ENCODE measurements at regions not wholly inside any gene's neighbourhood (a gene's known extent, or its start where the extent isn't known, plus 50 kb on each side); places are given as distances from the start of the nearest gene placed in this dataset.
"Not testable (repeated sequence)": the region's sequence is repeated elsewhere in the genome, so short reads cannot be mapped to it uniquely, and the experiment has no call there.

DNA sequence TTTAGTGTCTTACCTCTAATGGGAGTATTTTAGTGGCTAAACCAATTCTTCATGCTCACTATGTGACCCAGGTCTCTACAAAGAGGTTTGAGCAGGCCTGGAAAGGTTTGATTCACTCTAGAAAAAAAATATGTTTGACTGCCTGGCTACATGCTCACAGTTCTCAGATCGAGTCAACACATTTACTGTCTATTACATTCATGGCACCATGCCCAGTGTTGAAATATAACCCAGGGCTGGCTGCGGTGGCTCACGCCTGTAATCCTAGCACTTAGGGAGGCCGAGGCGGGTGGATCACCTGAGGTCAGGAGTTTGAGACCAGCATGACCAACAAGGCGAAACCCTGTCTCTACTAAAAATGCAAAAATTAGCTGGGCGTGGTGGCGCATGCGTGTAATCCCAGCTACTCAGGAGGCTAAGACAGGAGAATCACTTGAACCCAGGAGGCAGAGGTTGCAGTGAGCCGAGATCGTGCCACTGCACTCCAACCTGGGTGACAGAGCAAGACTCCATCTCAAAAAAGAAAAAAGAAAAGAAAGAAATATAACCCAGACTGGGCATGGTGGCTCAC lies 543.8 kb downstream of the HAPSTR1 start:
- DNase-seq (ENCODE audit: low read depth in 3 of 3) = not testable (repeated sequence)

DNA sequence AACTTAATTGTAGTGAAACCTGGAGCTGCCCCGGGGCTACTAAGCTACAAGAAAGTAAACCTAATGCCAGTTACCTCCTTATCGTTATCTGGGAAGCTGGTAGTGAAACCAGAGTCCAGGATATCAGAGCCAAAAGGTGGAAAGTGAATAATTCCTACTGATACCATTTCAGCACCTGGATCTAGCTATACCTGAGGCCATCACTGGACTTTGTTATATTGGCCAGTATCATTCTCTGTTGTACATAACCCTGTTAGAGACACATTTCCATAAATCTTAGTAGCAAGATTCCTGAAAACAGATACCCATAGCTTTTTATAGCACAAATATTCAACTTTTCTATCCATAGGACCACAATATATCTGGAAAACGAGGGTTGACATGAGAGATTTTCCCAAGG lies 538.0 kb downstream of the GRIN2A start:
- DNase-seq (ENCODE audit: low read depth in 3 of 3) = no peak

DNA sequence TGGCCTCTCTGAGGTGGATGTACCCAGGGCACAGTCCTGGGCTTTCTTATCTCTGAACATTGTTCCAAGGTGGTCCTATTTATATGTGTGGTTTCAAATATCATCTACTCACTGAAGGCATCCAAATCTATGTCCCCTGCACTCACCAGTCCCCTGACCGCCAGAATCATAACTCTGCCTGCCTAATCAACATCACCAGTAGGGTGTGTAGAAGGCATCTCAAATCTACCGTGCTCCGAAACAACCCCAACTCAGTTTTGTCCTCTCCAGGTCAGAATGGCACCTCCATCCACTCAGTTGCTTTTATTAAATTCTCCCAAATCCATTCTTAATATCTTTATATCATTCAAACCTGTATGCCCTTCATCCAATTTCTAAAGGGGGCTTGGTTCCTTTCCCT lies 536.3 kb downstream of the GRIN2A start:
- no peak for DNase-seq (ENCODE audit: low read depth in 3 of 3)

DNA sequence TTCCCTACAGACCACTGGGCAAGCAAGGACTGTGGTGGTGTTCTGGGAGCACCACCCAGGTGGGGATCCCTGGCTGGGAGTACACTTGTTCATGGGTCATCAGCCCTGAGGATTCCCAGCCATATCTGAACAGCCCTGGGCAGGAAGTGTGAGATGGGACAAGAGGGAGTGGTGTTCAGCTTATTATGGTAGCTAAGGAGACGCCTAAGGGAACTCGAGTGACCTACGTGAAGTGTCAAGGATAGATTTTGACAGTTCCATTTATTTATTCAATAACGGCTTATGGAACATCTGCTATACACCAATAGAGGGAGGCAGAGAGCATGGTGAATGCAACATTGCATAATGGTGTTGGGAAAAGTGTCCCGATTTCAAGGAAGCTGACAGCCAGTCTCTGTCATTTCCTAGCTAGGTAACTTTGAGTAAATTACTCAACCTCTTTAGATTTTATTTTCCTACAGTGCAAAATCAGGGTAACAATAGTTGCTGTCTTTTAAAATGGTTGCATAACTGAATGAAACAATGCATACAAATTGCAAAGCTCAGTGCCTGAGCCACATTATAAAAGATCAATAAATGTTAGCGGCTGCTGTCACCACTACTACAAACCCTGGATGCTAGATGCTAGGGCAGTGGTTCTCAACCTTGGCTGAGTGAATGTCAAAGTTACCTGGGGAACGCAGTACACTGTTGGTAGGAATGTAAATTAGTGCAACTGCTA lies 534.1 kb downstream of the GRIN2A start:
- DNase-seq (ENCODE audit: low read depth in 3 of 3) = no peak

DNA sequence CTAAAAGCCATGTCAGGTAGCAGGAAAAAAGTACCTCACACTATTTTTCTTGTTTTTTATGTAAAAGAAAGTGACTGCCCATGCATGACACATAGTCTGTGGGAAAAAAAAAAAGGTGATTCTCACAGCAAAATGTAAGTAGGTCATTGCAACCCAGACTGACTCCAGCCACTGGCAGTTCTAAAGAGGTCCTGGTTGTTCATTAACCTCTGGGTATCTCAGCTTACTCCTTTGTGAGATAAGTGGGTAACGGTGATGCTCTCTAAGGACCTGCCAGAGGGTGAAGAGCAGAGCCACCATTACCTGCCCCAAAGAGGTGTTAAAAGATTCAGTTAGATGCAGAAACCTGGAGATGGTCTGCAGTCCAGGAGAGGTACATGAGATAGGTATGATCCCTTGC lies 531.9 kb downstream of the GRIN2A start:
- DNase-seq (ENCODE audit: low read depth in 3 of 3) = no peak

DNA sequence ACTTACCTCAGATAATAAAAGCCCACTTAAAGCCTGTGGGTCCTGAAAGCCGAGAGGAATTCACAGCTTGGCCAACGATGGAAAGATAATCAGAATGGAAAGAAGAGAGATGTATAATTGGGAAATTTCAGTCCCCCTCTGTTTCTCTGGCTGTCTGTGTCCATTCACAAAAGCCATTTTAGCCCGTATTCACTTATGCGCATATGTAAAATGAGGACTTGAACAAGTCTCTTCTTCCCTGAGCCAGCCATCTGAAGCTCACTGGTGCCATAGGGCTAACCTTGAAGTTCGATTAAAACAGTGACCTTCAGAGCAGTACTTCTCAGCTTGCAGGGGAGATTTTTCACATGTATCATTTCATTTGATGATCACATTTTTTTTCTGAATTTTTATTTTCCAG lies 527.2 kb downstream of the GRIN2A start:
- DNase-seq (ENCODE audit: low read depth in 3 of 3) = no peak

DNA sequence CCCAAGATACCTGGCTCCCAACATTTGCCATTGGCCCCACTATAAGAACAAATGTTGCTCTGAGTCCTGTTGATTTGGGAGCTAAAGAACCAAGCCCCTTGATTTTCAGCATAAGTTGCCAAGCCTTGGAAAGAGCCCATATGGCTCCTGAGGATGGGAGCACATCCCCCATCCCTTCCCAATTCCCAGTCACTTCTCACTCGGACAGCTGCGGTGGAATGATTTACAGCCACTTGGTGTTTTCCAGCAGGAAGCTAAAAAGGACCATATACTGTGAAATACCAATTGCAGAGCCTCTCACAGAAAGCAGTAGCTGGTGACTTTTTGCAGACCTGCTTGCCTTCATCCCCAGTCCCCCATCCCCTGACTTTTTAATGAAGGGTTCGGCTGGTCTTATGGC lies 524.6 kb downstream of the GRIN2A start:
- DNase-seq (ENCODE audit: low read depth in 3 of 3) = no peak

DNA sequence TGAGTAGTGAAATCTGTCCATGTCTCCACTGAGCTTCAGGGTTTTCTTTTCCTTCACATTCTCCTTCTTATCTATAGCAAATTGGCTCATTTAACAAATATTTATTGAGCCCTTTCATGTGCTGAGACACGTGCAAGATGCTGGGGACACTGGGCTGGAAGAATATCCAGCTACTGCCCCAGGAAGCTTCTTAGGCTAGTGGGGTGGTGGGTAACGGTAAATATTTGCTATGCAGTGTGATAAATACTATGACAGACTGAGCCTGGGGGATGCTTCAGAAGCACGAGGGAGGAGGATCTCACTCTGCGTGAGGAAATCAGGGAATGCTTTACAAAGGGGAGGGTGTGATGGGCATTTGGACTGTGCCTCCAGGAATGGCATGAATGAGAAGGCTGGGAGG lies 524.1 kb downstream of the GRIN2A start:
- DNase-seq (ENCODE audit: low read depth in 3 of 3) = no peak

DNA sequence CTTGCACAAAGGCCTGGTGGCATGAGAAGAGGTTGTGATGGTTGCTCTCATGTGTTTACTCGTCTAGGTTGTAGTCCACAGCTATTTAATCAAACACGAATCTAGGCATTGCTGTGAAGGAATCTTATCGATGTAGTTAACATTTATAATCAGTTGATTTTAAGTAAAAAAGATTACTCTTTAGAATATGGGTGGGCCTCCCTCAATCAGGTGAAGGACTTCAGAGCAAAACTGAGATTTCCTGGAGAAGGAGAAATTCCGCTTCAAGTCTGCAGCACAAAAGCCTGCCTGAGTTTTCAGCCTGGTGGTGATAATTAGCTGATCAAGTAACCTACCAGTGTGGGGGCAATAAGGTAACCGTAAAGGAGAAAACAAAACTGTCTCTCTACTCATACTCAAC lies 523.6 kb downstream of the GRIN2A start:
- DNase-seq (ENCODE audit: low read depth in 3 of 3) = no peak

DNA sequence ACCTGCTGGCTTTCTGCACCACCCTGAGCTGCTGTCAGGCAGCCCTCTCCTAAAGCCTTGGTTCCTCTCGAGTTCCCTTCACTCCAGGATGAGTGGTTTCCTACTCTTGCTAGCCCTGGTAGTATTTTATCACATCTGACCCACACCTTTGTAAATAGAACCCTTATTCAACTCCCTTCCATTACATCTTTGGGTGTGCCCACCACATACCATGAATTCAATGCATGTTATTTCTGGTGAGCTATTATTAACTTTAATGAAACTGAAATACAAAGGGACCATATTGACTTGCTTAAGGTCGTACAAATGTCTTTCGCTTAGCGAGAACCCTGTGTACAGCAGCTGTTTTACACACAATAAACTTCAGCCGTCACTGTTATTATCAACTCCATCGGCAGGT lies 521.3 kb downstream of the GRIN2A start:
- no peak for DNase-seq (ENCODE audit: low read depth in 3 of 3)

DNA sequence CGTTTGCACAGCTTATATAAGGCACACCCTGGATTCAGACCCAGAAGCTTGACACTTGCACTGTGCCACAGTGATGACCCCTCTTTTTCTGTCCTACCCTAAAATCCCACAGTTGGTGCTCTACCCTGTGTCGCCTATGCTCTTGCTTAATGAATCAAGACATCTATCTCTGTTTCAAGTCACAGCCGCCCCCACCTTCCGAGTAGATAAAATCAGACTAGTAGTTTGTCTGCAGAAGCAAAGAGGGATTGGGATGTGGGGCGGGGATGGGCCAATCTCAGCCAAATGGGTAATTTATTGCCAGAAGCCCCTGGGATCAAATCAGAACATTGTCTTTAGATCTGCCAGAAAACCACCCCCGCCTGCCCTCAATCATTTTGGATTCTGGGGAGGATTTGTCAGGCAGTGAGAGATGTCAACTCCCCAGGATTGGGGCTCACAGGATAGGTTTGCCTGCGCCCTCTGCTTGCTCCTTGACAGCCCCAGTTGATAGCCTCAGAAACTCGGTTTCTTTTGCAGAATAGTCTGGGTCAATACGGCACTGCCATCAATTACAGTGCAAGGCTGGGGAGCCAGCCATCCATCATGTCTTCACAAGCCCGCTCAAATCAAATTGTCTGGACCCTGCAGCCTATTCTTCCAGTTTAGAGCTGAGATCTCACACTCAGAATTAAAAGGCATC lies 520.8 kb downstream of the GRIN2A start:
- no peak for DNase-seq (ENCODE audit: low read depth in 3 of 3)

DNA sequence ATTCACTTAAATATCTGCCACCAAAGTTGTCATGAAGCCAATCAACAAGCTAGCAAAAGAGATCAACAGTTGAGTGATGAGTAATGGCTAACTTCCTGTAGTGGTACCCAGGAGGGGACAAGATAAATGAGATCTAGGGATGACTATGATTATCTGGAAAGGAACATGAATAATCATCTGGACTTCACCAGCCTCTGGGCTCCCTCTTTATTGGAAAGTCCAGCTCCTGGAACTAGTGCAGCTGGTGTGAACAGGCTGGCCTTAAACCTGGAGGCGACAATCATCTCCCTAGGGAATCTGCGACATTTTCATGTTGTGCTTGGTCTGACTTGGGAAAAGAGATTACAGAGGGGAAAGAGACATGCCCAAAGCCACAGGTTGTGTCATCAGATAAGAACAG lies 518.6 kb downstream of the GRIN2A start:
- no peak for DNase-seq (ENCODE audit: low read depth in 3 of 3)

DNA sequence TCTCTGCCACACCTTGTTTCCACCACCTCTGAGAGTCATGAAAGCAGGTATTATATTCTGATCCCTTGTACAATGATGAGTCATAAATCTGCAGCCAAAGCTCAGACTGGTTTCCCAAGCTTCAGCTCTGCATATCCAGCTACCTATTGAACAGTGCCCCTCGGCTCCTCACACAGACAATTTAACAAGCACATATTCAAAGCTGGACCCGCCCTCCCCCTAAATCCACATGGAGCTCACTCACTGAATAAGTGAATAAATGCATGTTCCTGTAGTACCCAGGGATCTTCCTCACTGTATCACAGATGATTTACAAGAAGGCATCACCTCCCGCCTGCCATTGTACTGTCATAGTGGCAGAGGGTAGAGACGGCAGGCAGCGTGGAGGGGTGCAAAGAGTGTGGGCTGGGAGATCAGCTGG lies 516.4 kb downstream of the GRIN2A start:
- DNase-seq (ENCODE audit: low read depth in 3 of 3) = no peak

DNA sequence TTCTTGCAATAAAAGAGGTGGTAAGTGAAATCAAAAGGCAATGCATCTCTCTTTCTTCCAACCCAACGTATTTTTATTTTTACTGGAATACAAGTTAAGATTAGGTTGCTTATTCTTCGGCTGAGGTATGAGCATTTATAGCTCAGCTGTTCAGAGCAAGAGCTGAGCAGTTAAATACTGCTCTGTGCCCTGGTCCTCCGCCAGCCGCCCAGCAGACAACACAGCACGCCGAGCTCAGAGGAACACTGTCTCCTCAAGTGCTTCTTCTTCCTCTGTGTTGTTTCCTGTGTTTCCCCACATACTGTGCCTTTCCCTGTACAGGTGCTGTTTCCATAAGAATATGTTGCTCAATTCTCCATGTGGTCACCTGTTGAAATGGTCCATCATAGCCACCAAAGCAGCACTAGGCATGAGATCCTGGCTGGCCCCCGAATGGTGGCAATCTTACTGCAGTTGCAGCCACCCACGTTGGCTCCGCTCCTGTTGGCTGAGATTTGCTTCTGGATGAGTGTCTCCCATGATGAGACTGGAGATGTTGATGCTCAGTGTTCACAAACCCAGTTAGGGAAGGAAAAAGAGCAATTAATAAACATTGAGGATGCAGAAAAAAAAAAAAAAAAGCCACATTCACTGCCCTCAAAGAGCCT lies 515.3 kb downstream of the GRIN2A start:
- DNase-seq (ENCODE audit: low read depth in 3 of 3) = no peak

DNA sequence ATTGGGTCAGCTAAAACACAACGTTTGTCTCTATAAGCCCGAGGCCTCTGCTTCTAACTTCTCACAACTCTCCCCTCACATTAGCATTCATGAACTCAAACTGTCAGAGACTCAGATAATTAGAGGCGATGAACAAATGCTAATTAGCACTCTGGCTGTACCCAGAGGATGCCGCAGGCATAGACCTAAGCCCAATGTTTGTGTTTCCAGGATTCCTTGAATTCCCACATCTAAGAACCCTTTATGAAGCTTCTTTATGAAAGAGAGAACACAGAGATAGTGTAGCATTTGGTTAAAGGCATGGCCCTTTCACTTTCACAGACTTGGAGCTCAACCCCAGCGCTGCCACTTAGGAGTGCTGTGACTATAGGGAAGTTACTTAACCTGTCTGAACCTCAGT lies 512.2 kb downstream of the GRIN2A start:
- no peak for DNase-seq (ENCODE audit: low read depth in 3 of 3)

DNA sequence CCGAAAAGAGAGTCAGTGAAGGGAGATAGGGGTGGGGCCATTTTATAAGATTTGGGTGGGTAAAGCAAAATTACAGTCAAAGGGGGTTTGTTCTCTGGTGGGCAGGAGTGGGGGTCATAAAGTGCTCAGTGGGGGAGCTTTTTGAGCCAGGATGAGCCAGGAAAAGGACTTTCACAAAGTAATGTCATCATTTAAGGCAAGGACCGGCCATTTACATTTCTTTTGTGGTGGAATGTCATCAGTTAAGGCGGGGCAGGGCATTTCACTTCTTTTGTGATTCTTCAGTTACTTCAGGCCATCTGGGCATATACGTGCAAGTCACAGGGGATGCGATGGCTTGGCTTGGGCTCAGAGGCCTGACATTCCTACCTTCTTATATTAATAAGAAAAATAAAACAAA lies 511.6 kb downstream of the GRIN2A start:
- not testable (repeated sequence) for DNase-seq (ENCODE audit: low read depth in 3 of 3)

DNA sequence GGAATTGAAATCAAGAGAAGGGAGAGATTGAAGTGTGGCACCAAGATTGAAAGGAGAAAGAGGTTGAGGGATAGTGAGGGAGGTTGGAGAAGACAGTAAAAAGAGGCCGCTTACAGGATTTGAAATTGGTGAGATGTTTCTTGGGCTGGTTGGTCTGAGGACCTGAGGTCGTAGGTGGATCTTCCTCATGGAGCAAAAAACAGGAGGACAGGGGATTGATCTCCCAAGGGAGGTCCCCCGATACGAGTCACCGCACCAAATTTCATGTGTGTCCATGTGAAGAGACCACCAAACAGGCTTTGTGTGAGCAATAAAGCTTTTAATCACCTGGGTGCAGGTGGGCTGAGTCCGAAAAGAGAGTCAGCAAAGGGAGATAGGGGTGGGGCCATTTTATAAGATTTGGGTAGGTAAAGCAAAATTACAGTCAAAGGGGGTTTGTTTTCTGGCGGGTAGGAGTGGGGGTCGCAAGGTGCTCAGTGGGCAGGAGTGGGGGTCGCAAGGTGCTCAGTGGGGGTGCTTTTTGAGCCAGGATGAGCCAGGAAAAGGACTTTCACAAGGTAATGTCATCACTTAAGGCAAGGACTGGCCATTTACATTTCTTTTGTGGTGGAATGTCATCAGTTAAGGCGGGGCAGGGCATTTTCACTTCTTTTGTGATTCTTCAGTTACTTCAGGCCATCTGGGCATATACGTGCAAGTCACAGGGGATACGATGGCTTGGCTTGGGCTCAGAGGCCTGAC lies 505.5 kb downstream of the GRIN2A start:
- not testable (repeated sequence) for DNase-seq (ENCODE audit: low read depth in 3 of 3)

DNA sequence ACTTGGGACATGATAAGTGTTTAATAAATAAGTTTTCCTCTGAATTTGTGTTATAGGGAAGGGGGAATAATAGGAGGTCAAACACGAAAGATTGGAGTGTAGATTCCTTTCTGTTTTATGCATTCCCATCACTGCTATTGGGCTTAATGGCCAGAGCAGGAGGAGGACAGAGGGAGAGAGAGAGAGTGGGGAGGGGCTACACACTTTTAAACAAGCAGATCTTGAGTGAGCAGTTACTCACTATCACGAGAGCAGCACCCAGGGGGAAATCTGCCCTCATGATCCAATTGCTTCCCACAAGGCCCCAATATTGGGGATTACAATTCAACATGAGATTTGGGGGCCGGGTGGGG lies 505.0 kb downstream of the GRIN2A start:
- no peak for DNase-seq (ENCODE audit: low read depth in 3 of 3)

DNA sequence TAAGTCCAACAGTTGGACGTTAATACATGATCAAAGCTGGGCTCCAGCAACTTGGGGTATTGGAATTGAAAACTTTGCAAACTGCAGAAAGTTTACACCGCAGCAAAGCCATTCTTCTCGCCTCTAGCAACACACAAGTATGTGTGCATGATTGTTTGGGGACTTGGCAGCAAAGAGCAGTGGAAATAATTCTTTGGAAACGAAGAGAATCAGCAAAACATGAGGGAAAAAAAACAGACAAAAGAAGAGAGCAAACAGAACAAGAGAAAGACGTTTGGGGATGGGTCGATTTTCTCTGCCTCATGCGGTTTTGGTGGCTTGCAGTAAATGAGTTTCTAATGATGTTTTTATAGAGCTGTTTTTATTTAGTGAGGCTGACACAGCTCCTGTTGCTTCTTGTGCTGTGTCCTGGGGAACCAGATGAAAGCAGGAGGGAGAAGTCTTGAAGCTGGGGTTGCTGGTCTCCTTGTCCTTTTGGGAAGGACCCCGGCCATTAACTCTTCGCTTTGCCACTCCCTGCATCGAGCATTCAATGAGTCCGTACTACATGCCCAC lies 502.9 kb downstream of the GRIN2A start:
- DNase-seq (ENCODE audit: low read depth in 3 of 3) = no peak

DNA sequence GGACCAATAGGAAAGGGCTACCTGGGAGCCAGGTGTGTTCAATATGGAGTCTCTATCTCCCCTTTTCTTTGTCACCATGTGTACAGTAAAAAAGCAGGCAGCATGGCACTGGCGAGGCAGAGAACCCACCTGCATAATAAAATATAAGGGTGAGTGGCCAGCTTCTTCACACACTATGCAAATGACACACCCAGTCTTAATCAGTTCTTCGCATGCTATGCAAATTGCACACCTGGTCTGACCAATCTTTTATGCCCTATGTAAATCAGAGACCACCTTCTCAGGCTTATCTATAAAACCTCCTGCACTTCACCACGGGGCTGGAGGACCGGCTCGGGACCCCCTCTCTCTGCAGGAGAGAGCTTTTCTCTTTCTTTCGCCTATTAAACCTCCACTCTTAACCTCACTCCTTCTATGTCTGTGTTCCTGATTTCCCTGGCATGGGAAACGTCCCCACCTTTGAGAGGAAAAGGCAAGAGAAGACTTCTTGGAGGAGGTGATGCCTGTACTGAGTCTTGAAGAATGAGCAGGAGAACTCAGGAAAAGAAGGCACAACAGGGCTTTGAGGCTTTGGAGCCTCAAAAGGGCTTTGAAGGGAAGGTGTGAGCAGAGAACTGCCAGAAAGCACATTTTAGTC lies 502.1 kb downstream of the GRIN2A start:
- no peak for DNase-seq (ENCODE audit: low read depth in 3 of 3)

DNA sequence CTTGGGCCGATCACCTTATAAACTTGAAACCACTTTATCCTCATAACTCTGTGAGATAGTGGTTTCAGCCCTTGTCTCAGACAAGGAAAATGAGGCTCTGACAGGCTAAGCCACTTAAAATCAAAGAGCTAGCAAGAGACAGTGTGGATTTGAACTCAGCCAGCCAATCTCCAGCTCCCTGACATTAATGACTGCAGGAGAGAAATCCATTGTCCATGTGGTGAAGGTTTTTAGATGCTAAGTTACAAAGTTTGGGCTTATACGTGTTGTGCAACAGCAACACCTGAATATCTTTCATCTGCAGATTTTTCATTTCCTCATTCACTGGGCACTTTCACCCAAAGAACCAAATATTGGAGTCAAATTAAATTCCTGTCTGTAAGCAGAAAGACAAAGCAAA lies 501.3 kb downstream of the GRIN2A start:
- DNase-seq (ENCODE audit: low read depth in 3 of 3) = no peak
